Osteocyte (in vitro differentiated cells): ENCODE measurements at regions not wholly inside any gene's neighbourhood (a gene's known extent, or its start where the extent isn't known, plus 50 kb on each side); places are given as distances from the start of the nearest gene placed in this dataset.

ENCODE experiments used
- DNase-seq: peaks from one replicate; pipeline ENCODE4 v3.0.0; 2021; ENCODE audit warnings: mixed read lengths; ENCODE audit not compliant: unreplicated experiment; ENCODE audit errors: extremely low spot score
- H3K27ac Mint-ChIP-seq: one replicate; pipeline ENCODE4 v1.8.0; 2021; ENCODE audit warnings: mild to moderate bottlenecking, mixed read lengths; ENCODE audit not compliant: unreplicated experiment
- H3K27me3 Mint-ChIP-seq: one replicate; pipeline ENCODE4 v1.8.0; 2021; ENCODE audit warnings: mixed read lengths; ENCODE audit not compliant: unreplicated experiment
- H3K36me3 Mint-ChIP-seq: one replicate; pipeline ENCODE4 v1.8.0; 2021; ENCODE audit warnings: mixed read lengths; ENCODE audit not compliant: unreplicated experiment
- H3K4me1 Mint-ChIP-seq: one replicate; pipeline ENCODE4 v1.8.0; 2021; ENCODE audit warnings: mixed read lengths; ENCODE audit not compliant: unreplicated experiment
- H3K4me3 Mint-ChIP-seq: one replicate; pipeline ENCODE4 v1.8.0; 2021; ENCODE audit warnings: mild to moderate bottlenecking, moderate library complexity, mixed read lengths; ENCODE audit not compliant: unreplicated experiment
- H3K9me3 Mint-ChIP-seq: one replicate; pipeline ENCODE4 v1.8.0; 2021; ENCODE audit warnings: mixed read lengths; ENCODE audit not compliant: unreplicated experiment
- CTCF ChIP-seq: fragments of 200-600 bp; sonication (generic); IDR thresholded peaks from 2 replicates; pipeline ENCODE4 v1.5.0; 2021; ENCODE audit warnings: antibody characterized with exemption, mild to moderate bottlenecking, moderate library complexity

DNA sequence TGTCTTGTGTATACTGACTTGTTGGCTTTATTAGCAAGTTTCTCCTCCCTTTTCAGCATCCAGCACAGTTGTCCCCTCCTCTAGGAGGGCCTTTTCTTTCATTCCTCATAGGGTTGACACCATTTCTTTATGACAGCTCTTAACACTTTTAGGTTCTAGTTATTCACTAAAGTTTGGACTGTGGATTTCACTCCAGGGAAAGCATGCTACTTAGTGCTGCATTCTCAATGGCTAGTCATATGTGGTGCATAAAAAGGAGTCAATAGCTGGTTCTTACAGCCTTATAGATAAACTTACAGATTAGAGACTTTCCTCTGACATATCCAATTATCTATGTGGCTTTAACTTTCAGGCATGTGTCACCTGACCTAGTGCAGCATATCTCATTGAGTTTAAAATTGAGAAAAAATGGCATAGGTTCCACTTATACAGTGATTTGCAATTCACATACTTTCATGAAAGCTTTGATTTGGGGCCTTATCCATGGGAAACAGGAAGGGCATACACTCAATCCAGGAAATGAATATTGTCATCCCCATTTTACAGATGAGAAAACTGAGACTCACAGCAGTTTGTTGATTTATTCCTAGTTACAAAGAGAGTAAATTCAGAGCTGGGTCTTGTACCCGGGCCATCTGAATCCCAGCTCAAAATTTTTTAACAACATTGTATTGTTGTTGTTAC is 289.7 kb downstream of the LPIN1 start:
- H3K27me3 Mint-ChIP-seq = no peaks in the 10 kb centered on the region
- peaks cover 37% of the 10 kb centered on the region for H3K4me1 Mint-ChIP-seq
- DNase-seq = no peak
- peaks cover 1% of the 10 kb centered on the region for H3K36me3 Mint-ChIP-seq
- no peaks in the 10 kb centered on the region for H3K9me3 Mint-ChIP-seq
- H3K4me3 Mint-ChIP-seq = no peak overlapping the region
- no peak for TF ChIP-seq CTCF
- H3K27ac Mint-ChIP-seq = peak overlapping the region; percentile 20

- Mint-ChIP-seq H3K36me3 (peaks cover 1% of the 10 kb centered on the region), H3K9me3 (no peaks in the 10 kb centered on the region), H3K27ac (no peak overlapping the region), H3K4me1 (peaks cover 37% of the 10 kb centered on the region), H3K27me3 (no peaks in the 10 kb centered on the region), H3K4me3 (no peak overlapping the region)
- no peak for DNase-seq
- no peak for TF ChIP-seq CTCF
These were observed 290.2 kb downstream of the LPIN1 start for GRCh38 chr2:12036640-12036983.

GRCh38 chr2:12037301-12037700 is 290.9 kb downstream of the LPIN1 start:
- H3K27ac Mint-ChIP-seq = no peak overlapping the region
- no peak for TF ChIP-seq CTCF
- H3K4me1 Mint-ChIP-seq = peaks cover 34% of the 10 kb centered on the region
- no peak for DNase-seq
- H3K27me3 Mint-ChIP-seq = no peaks in the 10 kb centered on the region
- peaks cover 1% of the 10 kb centered on the region for H3K36me3 Mint-ChIP-seq
- H3K9me3 Mint-ChIP-seq = no peaks in the 10 kb centered on the region
- no peak overlapping the region for H3K4me3 Mint-ChIP-seq

DNA sequence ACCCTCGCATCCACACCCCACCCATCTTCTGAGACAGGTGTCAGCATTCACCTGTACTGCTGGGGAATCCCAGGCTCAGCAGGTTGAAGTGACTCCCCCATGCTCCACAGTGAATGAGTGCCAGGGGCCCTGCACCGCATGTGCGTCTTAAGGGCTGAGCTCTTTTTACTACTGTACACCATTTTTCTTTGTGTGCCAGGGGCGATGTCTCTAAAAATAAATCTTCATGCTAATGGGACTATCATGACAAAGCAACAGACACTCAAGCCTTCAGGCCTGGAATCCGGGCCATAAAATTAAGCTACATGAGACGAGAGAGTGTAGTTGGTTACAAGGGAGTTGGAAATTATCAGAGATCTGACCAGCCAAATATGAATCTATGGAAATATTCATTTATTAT is 294.8 kb downstream of the LPIN1 start:
- Mint-ChIP-seq H3K27ac (no peak overlapping the region), H3K27me3 (no peaks in the 10 kb centered on the region), H3K4me1 (peaks cover 12% of the 10 kb centered on the region), H3K4me3 (no peak overlapping the region), H3K9me3 (no peaks in the 10 kb centered on the region), H3K36me3 (no peaks in the 10 kb centered on the region)
- no peak for TF ChIP-seq CTCF
- DNase-seq = no peak

DNA sequence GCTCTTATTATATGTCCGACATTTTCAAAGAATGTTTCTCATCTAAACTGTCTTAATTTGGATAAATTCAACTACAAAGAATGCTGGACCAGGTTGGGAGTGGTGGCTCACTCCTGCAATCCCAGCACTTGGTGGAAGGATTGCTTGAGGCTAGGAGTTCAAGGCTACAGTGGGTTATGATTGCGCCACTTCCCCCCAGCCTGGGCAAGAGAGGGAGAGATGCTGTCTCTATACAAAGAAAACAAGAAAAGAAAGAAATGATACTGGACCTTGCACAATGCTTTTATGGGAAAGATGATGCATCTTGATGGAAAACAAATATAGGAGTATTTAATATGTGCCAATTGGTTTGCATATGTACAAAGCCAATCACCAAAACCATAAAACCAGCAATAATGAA is 296.7 kb downstream of the LPIN1 start:
- Mint-ChIP-seq H3K27me3 (no peaks in the 10 kb centered on the region), H3K4me1 (peaks cover 28% of the 10 kb centered on the region)

More for the DNA sequence above, 296.7 kb downstream of the LPIN1 start:
- Mint-ChIP-seq H3K4me3 (no peak overlapping the region), H3K27ac (no peak overlapping the region), H3K36me3 (no peaks in the 10 kb centered on the region), H3K9me3 (no peaks in the 10 kb centered on the region)
- no peak for TF ChIP-seq CTCF
- no peak for DNase-seq
